ENCODE measurements at regions not wholly inside any gene's neighbourhood (a gene's known extent, or its start where the extent isn't known, plus 50 kb on each side); places are given as distances from the start of the nearest gene placed in this dataset.

DNA sequence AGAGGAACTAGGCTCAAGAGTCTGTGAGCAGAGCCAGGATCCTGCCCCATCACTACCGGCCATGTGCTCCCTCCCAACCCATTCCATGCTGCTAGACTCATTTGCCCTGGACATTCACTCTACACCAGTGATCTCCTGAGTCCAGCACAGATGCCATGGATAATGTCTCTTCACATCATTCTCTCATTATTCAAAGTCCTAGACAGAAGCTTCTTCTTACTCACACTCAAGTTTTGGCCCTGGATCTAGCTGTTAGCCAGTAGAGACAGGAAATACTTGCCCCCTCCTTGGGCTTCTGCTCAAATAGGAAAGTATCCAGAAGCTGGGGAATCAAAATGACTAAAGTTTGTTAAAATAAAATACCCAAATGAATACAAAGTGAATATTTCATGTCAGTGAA, 266.8 kb upstream of the LDB2 start:
- H3K4me1 ChIP-seq (ENCODE audit: control insufficient read depth, extremely low read depth, insufficient read depth, low read length): peaks cover 7% of the 10 kb centered on the region
- no peak overlapping the region for H3K4me3 ChIP-seq (replicated peaks in 1 of 3; ENCODE audit: insufficient read depth in 1 of 3, low read depth in 1 of 3, low read length in 3 of 3)
- dilution Hi-C loops (cut with MboI; ENCODE audit: extremely low pct_ligation_motif_present, low sequenced_read_pairs): no loop called here
- TF ChIP-seq FOS (IDR thresholded peaks at IDR 0.05; ENCODE audit: borderline replicate concordance, insufficient read depth, low read length) (no peak), POLR2A (IDR thresholded peaks at IDR 0.05; ENCODE audit: low read depth, low read length) (no peak)
- ChIA-PET CTCF (no interaction called here), POLR2A (no interaction called here)
- no peak overlapping the region for H2AFZ ChIP-seq (ENCODE audit: low read depth, low read length)
- no peaks in the 10 kb centered on the region for H3K9me3 ChIP-seq (replicated peaks; ENCODE audit: control insufficient read depth, insufficient read depth, low read length)
- BruUV-seq (replicated peaks): no TSS peak
- H3K27ac ChIP-seq (ENCODE audit: insufficient read depth, low read depth, low read length): no peak overlapping the region
- no peaks in the 10 kb centered on the region for H3K9me1 ChIP-seq (replicated peaks; ENCODE audit: control insufficient read depth, extremely low read depth, insufficient read depth, low read length)
- no peaks in the 10 kb centered on the region for H3K27me3 ChIP-seq (ENCODE audit: control insufficient read depth in 2 of 2, insufficient read depth in 2 of 2, low read length in 2 of 2)
- no peaks in the 10 kb centered on the region for H4K20me1 ChIP-seq (replicated peaks; ENCODE audit: control insufficient read depth, extremely low read depth, insufficient read depth, low read length)
- DNase-seq (ENCODE audit: low read depth, low spot score) (no peak), FAIRE-seq (no peak)
- H3K36me3 ChIP-seq (ENCODE audit: control insufficient read depth in 2 of 2, extremely low read depth in 1 of 2, insufficient read depth in 2 of 2, low read length in 2 of 2): no peaks in the 10 kb centered on the region
- intact Hi-C loops (cut with micrococcal nuclease): no loop called here
- no peak overlapping the region for H3K9ac ChIP-seq (replicated peaks; ENCODE audit: extremely low read depth, insufficient read depth, low read length)
- H3K4me2 ChIP-seq (ENCODE audit: insufficient read depth, low read length): no peak overlapping the region
- H3K79me2 ChIP-seq (ENCODE audit: control insufficient read depth, insufficient read depth, low read length): no peaks in the 10 kb centered on the region

DNA sequence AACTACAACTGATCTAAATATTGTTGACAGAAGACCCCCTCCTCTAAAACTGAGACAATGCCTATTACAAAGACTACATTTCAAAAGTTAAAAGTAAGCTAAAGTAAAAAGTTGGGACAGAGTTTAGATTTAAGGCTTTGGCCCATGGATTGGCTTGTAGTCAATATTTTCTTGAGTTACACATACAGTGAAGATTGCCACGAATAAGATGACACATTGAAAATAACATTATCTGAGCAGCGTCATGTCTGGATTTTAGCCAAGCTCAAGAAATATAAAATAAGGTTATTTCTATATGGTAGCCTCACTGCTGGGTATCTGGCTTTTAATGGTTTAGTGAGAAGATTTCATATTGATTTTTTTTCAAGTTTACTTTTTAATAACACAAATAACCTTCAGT, 266.2 kb upstream of the LDB2 start:
- ChIA-PET POLR2A (no interaction called here), CTCF (no interaction called here)
- no peaks in the 10 kb centered on the region for H3K79me2 ChIP-seq (ENCODE audit: control insufficient read depth, insufficient read depth, low read length)
- dilution Hi-C loops (cut with MboI; ENCODE audit: extremely low pct_ligation_motif_present, low sequenced_read_pairs) (no loop called here), intact Hi-C loops (cut with micrococcal nuclease) (no loop called here)
- H3K9me1 ChIP-seq (replicated peaks; ENCODE audit: control insufficient read depth, extremely low read depth, insufficient read depth, low read length): no peaks in the 10 kb centered on the region
- no TSS peak for BruUV-seq (replicated peaks)
- no peak overlapping the region for H3K27ac ChIP-seq (ENCODE audit: insufficient read depth, low read depth, low read length)
- H3K36me3 ChIP-seq (ENCODE audit: control insufficient read depth in 2 of 2, extremely low read depth in 1 of 2, insufficient read depth in 2 of 2, low read length in 2 of 2): no peaks in the 10 kb centered on the region
- TF ChIP-seq POLR2A (IDR thresholded peaks at IDR 0.05; ENCODE audit: low read depth, low read length) (no peak), JUN (IDR thresholded peaks at IDR 0.05; ENCODE audit: borderline replicate concordance, insufficient read depth, insufficient read length, low read depth) (no peak), EZH2 (IDR thresholded peaks at IDR 0.05; ENCODE audit: borderline replicate concordance, low read depth, low read length, severe bottlenecking) (no peak), GATA2 (IDR thresholded peaks at IDR 0.05; ENCODE audit: insufficient read depth, insufficient read length, low read depth, low read length) (no peak), FOS (IDR thresholded peaks at IDR 0.05; ENCODE audit: borderline replicate concordance, insufficient read depth, low read length) (no peak), MYC (IDR thresholded peaks at IDR 0.05; ENCODE audit: low read depth, low read length) (no peak), POLR2AphosphoS5 (IDR thresholded peaks at IDR 0.05; ENCODE audit: insufficient read depth, low read depth, low read length) (no peak)
- TF ChIP-seq, protein P1, sequence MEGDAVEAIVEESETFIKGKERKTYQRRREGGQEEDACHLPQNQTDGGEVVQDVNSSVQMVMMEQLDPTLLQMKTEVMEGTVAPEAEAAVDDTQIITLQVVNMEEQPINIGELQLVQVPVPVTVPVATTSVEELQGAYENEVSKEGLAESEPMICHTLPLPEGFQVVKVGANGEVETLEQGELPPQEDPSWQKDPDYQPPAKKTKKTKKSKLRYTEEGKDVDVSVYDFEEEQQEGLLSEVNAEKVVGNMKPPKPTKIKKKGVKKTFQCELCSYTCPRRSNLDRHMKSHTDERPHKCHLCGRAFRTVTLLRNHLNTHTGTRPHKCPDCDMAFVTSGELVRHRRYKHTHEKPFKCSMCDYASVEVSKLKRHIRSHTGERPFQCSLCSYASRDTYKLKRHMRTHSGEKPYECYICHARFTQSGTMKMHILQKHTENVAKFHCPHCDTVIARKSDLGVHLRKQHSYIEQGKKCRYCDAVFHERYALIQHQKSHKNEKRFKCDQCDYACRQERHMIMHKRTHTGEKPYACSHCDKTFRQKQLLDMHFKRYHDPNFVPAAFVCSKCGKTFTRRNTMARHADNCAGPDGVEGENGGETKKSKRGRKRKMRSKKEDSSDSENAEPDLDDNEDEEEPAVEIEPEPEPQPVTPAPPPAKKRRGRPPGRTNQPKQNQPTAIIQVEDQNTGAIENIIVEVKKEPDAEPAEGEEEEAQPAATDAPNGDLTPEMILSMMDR (IDR thresholded peaks at IDR 0.05; ENCODE audit: extremely low read depth in 1 of 2, insufficient read depth in 1 of 2, low read depth in 1 of 2, low read length in 2 of 2): no peak
- TF ChIP-seq, protein P2, sequence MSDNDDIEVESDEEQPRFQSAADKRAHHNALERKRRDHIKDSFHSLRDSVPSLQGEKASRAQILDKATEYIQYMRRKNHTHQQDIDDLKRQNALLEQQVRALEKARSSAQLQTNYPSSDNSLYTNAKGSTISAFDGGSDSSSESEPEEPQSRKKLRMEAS (IDR thresholded peaks at IDR 0.05; ENCODE audit: insufficient read depth, insufficient read length): no peak
- DNase-seq (ENCODE audit: low read depth, low spot score) (no peak), FAIRE-seq (no peak)
- peaks cover 7% of the 10 kb centered on the region for H3K4me1 ChIP-seq (ENCODE audit: control insufficient read depth, extremely low read depth, insufficient read depth, low read length)
- no peaks in the 10 kb centered on the region for H4K20me1 ChIP-seq (replicated peaks; ENCODE audit: control insufficient read depth, extremely low read depth, insufficient read depth, low read length)
- H3K4me3 ChIP-seq (replicated peaks in 1 of 3; ENCODE audit: insufficient read depth in 1 of 3, low read depth in 1 of 3, low read length in 3 of 3): no peak overlapping the region
- no peak overlapping the region for H3K4me2 ChIP-seq (ENCODE audit: insufficient read depth, low read length)
- H3K27me3 ChIP-seq (ENCODE audit: control insufficient read depth in 2 of 2, insufficient read depth in 2 of 2, low read length in 2 of 2): no peaks in the 10 kb centered on the region
- H3K9me3 ChIP-seq (replicated peaks; ENCODE audit: control insufficient read depth, insufficient read depth, low read length): no peaks in the 10 kb centered on the region
- no peak overlapping the region for H2AFZ ChIP-seq (ENCODE audit: low read depth, low read length)
- no peak overlapping the region for H3K9ac ChIP-seq (replicated peaks; ENCODE audit: extremely low read depth, insufficient read depth, low read length)
